G401 (cell line): ENCODE measurements at regions not wholly inside any gene's neighbourhood (a gene's known extent, or its start where the extent isn't known, plus 50 kb on each side); places are given as distances from the start of the nearest gene placed in this dataset.
"Not testable (repeated sequence)": the region's sequence is repeated elsewhere in the genome, so short reads cannot be mapped to it uniquely, and the experiment has no call there.

Experiments
- DNase-seq: peaks from one replicate; pipeline ENCODE4 v3.0.0-alpha.2; 2015; ENCODE audit warnings: low spot score
- in situ Hi-C: cut with HindIII; loops from 2 replicates; pipeline ENCODE4 v1.10.0; 2016; ENCODE audit warnings: low sequenced_read_pairs, mixed read lengths

DNA sequence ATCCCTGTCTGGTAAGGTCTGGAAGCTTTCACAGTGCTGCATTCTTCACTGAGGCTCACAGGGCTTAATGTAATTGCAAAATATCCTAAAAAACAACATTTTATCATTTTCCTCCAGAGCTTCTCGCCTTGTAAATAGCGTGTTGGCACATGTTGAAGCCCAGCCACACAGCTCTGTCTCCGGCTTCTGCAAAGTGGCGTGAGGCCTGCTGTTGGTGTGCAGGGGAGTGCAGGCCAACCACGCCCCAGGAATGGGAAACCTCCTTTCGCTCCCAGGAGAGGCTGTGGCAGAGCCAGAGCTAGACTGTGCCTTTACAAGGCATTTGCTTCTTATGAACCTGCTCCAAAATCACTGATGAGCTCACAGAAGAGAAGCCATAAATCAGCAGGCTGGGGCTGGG, 248.2 kb upstream of the MAF start:
- in situ Hi-C loops: no loop called here
- no peak for DNase-seq

DNA sequence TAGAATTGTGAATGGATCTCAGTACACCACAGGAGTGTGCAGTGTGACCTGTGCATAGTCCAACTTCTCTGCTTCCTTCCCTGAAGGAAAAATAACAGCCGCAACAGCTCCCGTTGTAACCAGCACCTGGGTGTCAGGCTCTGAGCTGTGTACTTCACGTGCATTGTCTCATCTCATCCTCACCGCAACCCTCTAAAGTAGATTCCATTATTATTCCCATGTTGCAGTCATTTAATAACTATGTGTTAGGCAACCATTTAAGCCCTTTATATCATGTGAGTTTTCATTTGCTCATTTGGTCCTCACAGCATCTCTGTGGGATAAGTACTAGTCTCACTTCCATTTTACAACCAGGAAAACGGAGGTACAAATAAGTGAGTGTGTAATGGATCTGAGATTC, 247.0 kb upstream of the MAF start:
- in situ Hi-C loops: no loop called here
- no peak for DNase-seq

GRCh38 chr16:79847101-79847500, 246.6 kb upstream of the MAF start:
- DNase-seq: peak; percentile 88
- in situ Hi-C loops: no loop called here

DNA sequence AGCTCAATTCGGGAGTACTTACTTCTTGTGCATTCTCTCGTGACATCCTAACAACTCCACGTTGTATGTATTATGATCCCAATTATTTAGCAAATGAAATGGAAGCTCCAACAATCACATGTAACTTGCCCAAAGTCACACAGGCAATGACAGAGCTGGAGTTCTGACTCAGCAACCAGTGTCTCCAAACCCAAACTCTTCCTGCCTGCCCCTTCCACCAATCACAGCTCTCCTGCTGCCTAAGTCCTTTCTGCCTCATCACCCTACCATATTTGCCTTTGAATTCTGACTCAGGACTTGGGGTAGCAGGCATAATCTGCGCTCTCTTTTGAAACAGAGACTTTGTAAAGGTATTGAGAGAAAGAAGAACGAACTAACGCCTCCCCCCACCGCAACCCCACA, 245.2 kb upstream of the MAF start:
- DNase-seq: no peak
- in situ Hi-C loops: no loop called here

- DNase-seq: no peak
- in situ Hi-C loops: no loop called here
Observed at GRCh38 chr16:79845033-79845733, 244.6 kb upstream of the MAF start.

GRCh38 chr16:79844603-79845002, 244.1 kb upstream of the MAF start:
- DNase-seq: no peak
- in situ Hi-C loops: no loop called here

GRCh38 chr16:79843631-79844043, 243.1 kb upstream of the MAF start:
- no peak for DNase-seq
- in situ Hi-C loops: no loop called here

DNA sequence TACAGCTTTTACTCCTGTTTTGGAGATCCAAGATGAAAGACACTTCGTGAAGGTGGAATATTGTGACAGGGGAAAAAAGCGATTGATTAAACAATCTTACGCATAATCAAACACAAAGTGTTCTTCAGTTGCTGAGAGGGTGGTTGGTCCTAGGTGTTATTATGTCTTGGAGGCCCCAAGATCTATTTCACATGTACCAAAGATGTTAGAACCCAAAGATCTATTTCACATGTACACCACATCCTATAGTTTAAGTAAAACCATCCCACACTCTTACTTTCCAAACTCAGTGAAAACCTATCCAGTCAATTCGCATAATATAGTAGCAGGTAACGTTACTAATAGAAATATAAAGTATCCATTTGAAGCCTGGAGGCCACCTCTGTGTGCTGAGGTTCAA, 242.6 kb upstream of the MAF start:
- DNase-seq: no peak
- in situ Hi-C loops: no loop called here

DNA sequence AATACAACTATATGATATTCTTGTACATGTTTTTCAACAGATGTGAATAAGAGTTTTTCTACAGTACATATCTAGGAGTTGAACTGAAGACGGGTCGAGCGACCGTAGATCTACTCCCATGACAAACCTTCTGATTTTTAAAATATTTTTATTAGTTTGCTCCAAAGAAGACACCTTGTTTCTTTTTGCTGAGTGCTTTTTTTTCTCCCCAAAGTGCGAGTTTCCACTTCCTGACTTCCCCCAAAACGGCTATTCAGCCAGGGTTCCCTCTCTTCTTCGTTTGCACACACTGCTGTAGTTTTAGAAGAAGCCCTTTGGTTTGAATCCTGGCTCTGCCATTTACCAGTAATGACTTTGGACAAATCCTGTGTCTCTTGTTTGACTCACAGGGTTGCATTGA, 241.7 kb upstream of the MAF start:
- DNase-seq: no peak
- in situ Hi-C loops: no loop called here

- in situ Hi-C loops: no loop called here
- no peak for DNase-seq
Observed at GRCh38 chr16:79839466-79840341, 239.2 kb upstream of the MAF start.

DNA sequence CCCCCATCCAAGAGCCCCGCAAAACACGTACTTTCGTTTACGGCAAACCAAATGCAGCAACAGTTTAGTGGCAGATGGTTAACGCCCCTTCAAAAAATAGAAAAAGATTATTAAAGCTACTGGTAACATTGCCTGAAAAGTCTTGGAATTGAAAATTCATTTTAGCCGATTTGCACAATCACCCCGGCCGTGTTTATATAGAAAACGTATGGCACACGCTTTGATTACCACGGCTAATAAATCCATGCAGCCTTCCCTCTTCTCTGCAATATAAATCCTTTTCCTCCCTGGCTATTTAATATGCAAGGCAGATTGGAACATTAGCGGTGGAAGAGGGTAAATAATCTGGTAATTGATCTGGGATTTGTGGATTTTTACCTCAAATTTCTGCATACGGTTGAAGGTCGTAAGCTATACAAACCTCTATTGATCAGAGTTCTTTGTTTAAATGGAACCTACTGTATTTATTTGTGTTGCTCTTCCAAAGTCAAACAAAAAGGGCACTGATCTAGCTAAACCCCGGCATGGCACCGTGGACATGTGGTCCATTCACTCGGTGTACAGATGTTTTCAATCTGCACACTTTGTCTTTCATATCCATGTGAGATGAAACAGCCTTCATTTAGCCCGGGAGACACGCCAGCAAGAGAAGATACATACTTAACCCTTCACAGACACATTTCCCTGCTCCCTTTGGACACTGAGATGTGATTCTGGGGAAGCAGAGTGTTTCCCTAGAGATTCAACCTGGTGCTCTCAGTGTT, 238.1 kb upstream of the MAF start:
- in situ Hi-C loops: no loop called here
- no peak for DNase-seq

DNA sequence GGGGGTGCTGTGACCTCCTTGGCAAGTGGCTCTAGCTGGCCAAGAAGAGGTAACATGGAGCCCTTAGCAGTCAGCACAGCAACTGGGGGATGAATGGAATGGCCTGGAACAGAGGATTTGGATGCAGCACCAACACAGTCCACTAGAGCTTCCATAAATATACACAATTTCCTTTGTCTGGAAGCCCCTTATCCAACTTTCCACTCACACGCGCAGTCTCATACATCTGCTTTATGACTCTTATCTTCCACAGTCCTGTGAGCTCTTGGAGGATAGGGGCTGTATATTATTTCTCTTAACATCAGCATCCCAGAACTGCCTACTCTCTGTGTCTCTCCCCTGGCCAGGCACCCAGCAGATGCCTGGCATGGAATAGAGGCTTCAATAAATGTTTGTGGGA, 235.6 kb upstream of the MAF start:
- in situ Hi-C loops: no loop called here
- no peak for DNase-seq

DNA sequence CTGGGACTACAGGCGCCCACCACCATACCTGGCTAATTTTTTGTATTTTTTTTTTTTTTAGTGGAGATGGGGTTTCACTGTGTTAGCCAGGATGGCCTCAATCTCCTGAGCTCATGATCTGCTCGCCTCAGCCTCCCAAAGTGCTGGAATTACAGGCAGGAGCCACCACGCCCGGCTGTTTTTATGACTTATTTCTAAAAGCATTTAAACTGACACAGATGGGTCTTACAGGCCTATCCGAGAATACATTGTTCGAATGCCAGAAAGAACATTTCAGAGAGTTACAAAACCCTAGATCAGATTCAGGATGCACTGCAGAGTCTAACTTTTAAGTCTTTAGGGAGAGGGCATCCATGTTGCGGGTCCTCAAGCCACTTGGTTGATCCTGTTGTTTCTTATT, 234.7 kb upstream of the MAF start:
- in situ Hi-C loops: no loop called here
- DNase-seq: no peak

DNA sequence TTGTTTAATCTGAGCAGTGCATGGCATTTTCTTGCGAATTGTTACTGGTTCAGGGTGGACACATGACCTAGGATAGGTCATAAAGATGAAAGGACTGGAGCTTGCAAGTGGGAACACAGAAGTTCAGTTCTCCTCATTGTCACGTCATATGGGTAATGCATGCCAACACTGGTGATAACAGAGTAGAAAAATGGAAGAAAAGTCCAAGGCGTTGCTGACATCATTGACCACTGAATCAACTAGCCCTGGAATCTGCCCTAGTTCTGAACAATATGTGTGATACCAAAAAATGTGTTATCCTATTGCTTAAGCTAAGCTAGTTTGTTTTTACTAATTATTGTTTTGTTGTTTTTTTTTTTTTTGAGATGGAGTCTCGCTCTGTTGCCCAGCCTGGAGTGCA, 234.2 kb upstream of the MAF start:
- in situ Hi-C loops: no loop called here
- no peak for DNase-seq

DNA sequence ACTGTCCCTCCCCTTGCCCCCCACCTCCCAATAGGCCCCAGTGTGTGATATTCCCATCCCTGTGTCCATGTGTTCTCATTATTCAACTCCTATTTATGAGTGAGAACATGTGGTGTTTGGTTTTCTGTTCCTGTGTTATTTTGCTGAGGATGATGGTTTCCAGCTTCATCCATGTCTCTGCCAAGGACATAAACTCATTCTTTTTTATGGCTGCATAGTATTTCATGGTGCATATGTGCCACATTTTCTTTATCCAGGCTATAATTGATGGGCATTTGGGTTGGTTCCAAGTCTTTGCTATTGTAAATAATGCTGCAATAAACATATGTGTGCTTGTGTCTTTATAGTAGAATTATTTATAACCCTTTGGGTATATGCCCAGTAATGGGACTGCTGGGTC, 233.5 kb upstream of the MAF start:
- DNase-seq, in situ Hi-C loops: not testable (repeated sequence)

DNA sequence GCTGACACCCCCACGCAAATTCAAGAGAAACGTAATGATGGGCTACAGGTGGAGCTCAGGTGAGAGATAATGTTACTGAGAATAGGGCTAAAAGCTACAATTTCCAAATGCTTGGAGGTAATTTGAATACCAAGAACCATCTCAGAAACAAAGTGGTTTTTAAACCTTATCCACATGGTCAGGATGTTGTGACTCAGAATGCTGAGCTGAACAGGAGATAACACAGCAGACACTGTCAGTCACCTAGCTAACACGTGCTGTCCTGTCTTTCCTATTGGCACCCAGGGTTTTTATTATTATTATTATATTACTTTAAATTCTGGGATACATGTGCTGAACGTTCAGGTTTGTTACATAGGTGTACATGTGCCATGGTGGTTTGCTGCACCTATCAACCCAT, 233.0 kb upstream of the MAF start:
- in situ Hi-C loops: no loop called here
- no peak for DNase-seq

GRCh38 chr16:79826732-79827475, 226.4 kb upstream of the MAF start:
- in situ Hi-C loops: no loop called here
- DNase-seq: no peak

DNA sequence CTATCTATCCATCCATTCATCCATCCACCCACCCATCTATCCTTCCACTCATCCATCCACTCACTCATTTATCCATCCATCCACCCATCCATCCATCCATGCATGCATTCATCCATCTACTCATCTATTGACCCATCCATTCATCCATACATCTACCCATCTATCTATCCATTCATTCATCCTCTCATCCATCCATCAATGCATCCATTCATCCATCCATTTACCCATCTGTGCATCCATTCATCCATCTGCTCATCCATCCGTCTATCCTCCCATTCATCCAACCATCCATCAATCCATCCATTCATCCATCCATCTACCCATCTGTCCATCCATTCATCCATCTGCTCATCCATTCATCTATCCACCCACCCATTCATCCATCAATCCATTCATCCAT, 224.5 kb upstream of the MAF start:
- in situ Hi-C loops: no loop called here
- DNase-seq: no peak

DNA sequence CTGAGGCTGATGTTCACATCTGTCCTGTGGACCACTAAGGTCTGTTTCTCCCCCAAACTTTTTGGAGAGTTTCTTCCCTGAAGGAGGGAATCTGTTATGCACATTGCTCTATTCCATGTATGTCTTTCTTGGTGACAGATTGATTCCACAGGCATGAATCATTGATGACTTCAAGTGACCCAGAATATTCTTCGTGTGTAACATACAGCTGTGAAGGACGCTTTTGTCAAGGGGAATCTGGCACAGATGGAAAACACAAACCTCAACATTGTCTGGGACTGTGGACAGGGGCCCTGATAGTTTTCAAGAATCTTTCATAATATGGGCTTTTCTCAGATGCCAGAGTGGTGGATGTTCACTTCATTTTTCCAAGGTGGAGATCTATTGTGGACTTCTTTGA, 223.1 kb upstream of the MAF start:
- in situ Hi-C loops: no loop called here
- no peak for DNase-seq
